ENCODE measurements at regions not wholly inside any gene's neighbourhood (a gene's known extent, or its start where the extent isn't known, plus 50 kb on each side); places are given as distances from the start of the nearest gene placed in this dataset.

- no peak overlapping the region for H3K4me3 ChIP-seq (ENCODE audit: low read length)
- WGBS (ENCODE audit: extremely low coverage, insufficient coverage, low lambda C conversion rate) = no CpG with 5 or more reads among the region's 1 CpG
- no peak overlapping the region for H2AK5ac ChIP-seq (ENCODE audit: low read length)
Observed at GRCh38 chr5:143476601-143477211, 73.2 kb upstream of the NR3C1 start.

DNA sequence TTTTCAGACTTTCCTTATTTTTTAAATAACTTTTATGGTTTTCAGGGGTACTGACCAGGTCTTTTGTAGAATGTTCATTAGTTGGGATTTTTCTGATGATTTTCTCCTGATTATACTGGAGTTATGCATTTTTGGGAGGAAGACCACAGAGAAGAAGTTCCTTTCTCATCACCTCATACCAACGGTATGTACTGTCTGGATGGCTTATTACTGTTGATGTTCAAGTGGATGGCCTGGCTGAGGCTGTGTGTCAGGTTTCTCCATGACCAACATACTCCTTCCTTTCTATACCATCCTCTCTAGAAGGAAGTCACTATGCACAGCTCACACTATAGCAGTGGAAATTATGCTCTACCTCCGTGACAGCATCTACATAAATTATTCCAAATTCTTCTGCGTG, 71.1 kb upstream of the NR3C1 start:
- no peaks in the 10 kb centered on the region for H3K79me1 ChIP-seq (ENCODE audit: low read length)
- H2AK5ac ChIP-seq (ENCODE audit: low read length) = no peak overlapping the region
- no peaks in the 10 kb centered on the region for H3K79me2 ChIP-seq (ENCODE audit: control insufficient read depth, insufficient read depth, low read length)
- no peaks in the 10 kb centered on the region for H3K36me3 ChIP-seq (ENCODE audit: control insufficient read depth, insufficient read depth, low read length)
- WGBS (ENCODE audit: extremely low coverage, insufficient coverage, low lambda C conversion rate) = no CpG with 5 or more reads among the region's 3 CpGs
- H2BK15ac ChIP-seq (replicated peaks; ENCODE audit: low read depth) = no peak overlapping the region
- no peak overlapping the region for H3K27ac ChIP-seq (ENCODE audit: low read depth, low read length)
- H2BK120ac ChIP-seq (ENCODE audit: low read depth, low read length) = no peak overlapping the region
- no peak overlapping the region for H3K4ac ChIP-seq (ENCODE audit: low read depth, low read length)
- no peak for DNase-seq
- no peak overlapping the region for H3K4me2 ChIP-seq (ENCODE audit: low read length)
- no peak overlapping the region for H2BK5ac ChIP-seq (ENCODE audit: low read length)
- H3K56ac ChIP-seq (ENCODE audit: low read length) = no peak overlapping the region
- H3K23ac ChIP-seq (ENCODE audit: low read length) = no peak overlapping the region
- no peak overlapping the region for H3K18ac ChIP-seq (ENCODE audit: low read length)
- no peak overlapping the region for H4K8ac ChIP-seq (ENCODE audit: low read depth, low read length)
- H3K27me3 ChIP-seq (ENCODE audit: insufficient read depth, low read length, poor library complexity) = no peaks in the 10 kb centered on the region
- H3K4me3 ChIP-seq (ENCODE audit: low read length) = no peak overlapping the region
- no peaks in the 10 kb centered on the region for H3K4me1 ChIP-seq (ENCODE audit: control insufficient read depth, low read depth, low read length)
- no peak overlapping the region for H3K9ac ChIP-seq (ENCODE audit: low read length)
- H4K5ac ChIP-seq (ENCODE audit: low read length) = no peak overlapping the region

More at GRCh38 chr5:143476601-143477211, 73.2 kb upstream of the NR3C1 start:
- no peak overlapping the region for H2BK120ac ChIP-seq (ENCODE audit: low read depth, low read length)
- no peaks in the 10 kb centered on the region for H3K4me1 ChIP-seq (ENCODE audit: control insufficient read depth, low read depth, low read length)
- no peak for DNase-seq
- no peak overlapping the region for H3K23ac ChIP-seq (ENCODE audit: low read length)
- no peak overlapping the region for H3K4ac ChIP-seq (ENCODE audit: low read depth, low read length)
- no peak overlapping the region for H2BK15ac ChIP-seq (replicated peaks; ENCODE audit: low read depth)
- H3K79me1 ChIP-seq (ENCODE audit: low read length) = no peaks in the 10 kb centered on the region
- H3K18ac ChIP-seq (ENCODE audit: low read length) = no peak overlapping the region
- no peaks in the 10 kb centered on the region for H3K27me3 ChIP-seq (ENCODE audit: insufficient read depth, low read length, poor library complexity)
- H3K79me2 ChIP-seq (ENCODE audit: control insufficient read depth, insufficient read depth, low read length) = no peaks in the 10 kb centered on the region
- H4K5ac ChIP-seq (ENCODE audit: low read length) = no peak overlapping the region
- H3K4me2 ChIP-seq (ENCODE audit: low read length) = no peak overlapping the region
- H3K27ac ChIP-seq (ENCODE audit: low read depth, low read length) = no peak overlapping the region
- no peak overlapping the region for H2BK5ac ChIP-seq (ENCODE audit: low read length)
- H3K56ac ChIP-seq (ENCODE audit: low read length) = no peak overlapping the region
- H3K9ac ChIP-seq (ENCODE audit: low read length) = no peak overlapping the region
- H3K36me3 ChIP-seq (ENCODE audit: control insufficient read depth, insufficient read depth, low read length) = no peaks in the 10 kb centered on the region
- no peak overlapping the region for H4K8ac ChIP-seq (ENCODE audit: low read depth, low read length)

DNA sequence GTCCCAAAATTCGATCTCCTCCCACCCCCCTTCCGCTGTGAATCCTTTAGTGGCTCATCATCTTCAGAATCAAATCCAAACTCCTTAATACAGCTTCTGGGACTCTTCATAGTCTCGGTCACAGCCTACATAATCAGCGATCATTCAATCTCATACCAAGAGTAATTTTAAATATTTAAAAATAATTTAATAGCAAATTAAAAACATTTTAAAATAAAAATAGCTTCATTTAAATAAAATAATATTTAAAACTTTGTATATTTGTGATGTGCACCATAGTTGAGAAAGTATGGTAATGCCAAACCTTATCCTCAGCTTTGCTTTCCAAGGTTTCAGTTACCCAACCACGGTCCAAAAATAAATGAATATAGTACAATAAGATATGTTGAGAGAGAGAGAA, 70.0 kb upstream of the NR3C1 start:
- Histone ChIP-seq H2BK5ac (ENCODE audit: low read length) (no peak overlapping the region), H3K18ac (ENCODE audit: low read length) (no peak overlapping the region), H3K4me1 (ENCODE audit: control insufficient read depth, low read depth, low read length) (no peaks in the 10 kb centered on the region), H3K23ac (ENCODE audit: low read length) (no peak overlapping the region), H3K79me2 (ENCODE audit: control insufficient read depth, insufficient read depth, low read length) (no peaks in the 10 kb centered on the region), H3K36me3 (ENCODE audit: control insufficient read depth, insufficient read depth, low read length) (no peaks in the 10 kb centered on the region), H2AK5ac (ENCODE audit: low read length) (no peak overlapping the region), H4K8ac (ENCODE audit: low read depth, low read length) (no peak overlapping the region), H3K4ac (ENCODE audit: low read depth, low read length) (no peak overlapping the region), H3K4me2 (ENCODE audit: low read length) (no peak overlapping the region), H3K4me3 (ENCODE audit: low read length) (no peak overlapping the region), H3K27ac (ENCODE audit: low read depth, low read length) (no peak overlapping the region), H2BK120ac (ENCODE audit: low read depth, low read length) (no peak overlapping the region), H2BK15ac (replicated peaks; ENCODE audit: low read depth) (no peak overlapping the region), H3K9ac (ENCODE audit: low read length) (no peak overlapping the region), H4K5ac (ENCODE audit: low read length) (no peak overlapping the region), H3K27me3 (ENCODE audit: insufficient read depth, low read length, poor library complexity) (no peaks in the 10 kb centered on the region), H3K56ac (ENCODE audit: low read length) (no peak overlapping the region), H3K79me1 (ENCODE audit: low read length) (no peaks in the 10 kb centered on the region)
- no peak for DNase-seq
- no CpG with 5 or more reads among the region's 5 CpGs for WGBS (ENCODE audit: extremely low coverage, insufficient coverage, low lambda C conversion rate)

- Histone ChIP-seq H3K18ac (ENCODE audit: low read length) (no peak overlapping the region), H2BK5ac (ENCODE audit: low read length) (no peak overlapping the region), H2BK120ac (ENCODE audit: low read depth, low read length) (no peak overlapping the region), H3K4ac (ENCODE audit: low read depth, low read length) (no peak overlapping the region), H3K9ac (ENCODE audit: low read length) (no peak overlapping the region), H3K79me1 (ENCODE audit: low read length) (no peaks in the 10 kb centered on the region), H3K4me3 (ENCODE audit: low read length) (no peak overlapping the region), H3K36me3 (ENCODE audit: control insufficient read depth, insufficient read depth, low read length) (no peaks in the 10 kb centered on the region), H3K27ac (ENCODE audit: low read depth, low read length) (no peak overlapping the region), H4K8ac (ENCODE audit: low read depth, low read length) (no peak overlapping the region), H3K56ac (ENCODE audit: low read length) (no peak overlapping the region), H2BK15ac (replicated peaks; ENCODE audit: low read depth) (no peak overlapping the region), H3K23ac (ENCODE audit: low read length) (no peak overlapping the region), H3K4me1 (ENCODE audit: control insufficient read depth, low read depth, low read length) (no peaks in the 10 kb centered on the region), H3K4me2 (ENCODE audit: low read length) (no peak overlapping the region), H2AK5ac (ENCODE audit: low read length) (no peak overlapping the region), H3K27me3 (ENCODE audit: insufficient read depth, low read length, poor library complexity) (no peaks in the 10 kb centered on the region), H3K79me2 (ENCODE audit: control insufficient read depth, insufficient read depth, low read length) (no peaks in the 10 kb centered on the region), H4K5ac (ENCODE audit: low read length) (no peak overlapping the region)
- WGBS (ENCODE audit: extremely low coverage, insufficient coverage, low lambda C conversion rate) = no CpG with 5 or more reads among the region's 1 CpG
- DNase-seq = no peak
Observed at GRCh38 chr5:143472576-143472975, 69.1 kb upstream of the NR3C1 start.

DNA sequence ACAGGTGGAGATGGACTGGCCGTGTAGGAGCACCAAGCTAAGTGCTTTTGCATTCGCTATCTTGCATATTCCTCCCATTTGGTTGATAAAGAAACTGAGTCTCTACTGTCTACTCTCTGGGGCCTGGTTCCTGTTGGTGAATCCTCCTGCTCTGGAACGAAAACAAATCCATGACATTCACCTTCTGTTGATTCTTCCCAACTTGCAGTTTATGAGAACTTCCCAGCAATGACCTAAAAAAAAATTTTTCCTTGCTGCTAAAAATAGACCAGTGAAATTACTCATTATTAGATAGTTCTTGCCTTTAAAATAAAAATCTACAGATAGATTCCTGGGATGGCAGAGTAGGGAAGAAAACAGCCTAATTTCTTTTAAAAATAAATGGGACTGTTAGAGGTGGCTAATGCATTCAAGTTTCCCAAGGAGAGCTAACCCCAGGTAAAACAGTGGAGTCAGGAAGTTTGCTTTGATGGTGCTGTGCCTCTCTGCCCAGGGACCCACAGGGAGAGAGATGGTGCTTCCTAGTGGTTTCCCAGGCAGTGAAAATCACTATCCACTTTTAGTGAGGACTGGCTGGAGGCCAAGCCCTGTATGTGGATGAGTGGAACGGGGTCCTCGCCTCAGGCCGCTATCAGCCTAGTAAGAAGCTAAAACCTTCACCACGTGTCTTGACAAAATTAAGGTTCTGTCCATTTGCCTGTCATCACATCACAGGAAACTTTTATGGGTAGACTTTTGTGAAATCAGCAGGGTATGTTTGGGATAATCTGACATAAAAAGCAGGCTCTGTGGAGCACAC, 68.4 kb upstream of the NR3C1 start:
- H4K8ac ChIP-seq (ENCODE audit: low read depth, low read length) = no peak overlapping the region
- no peak overlapping the region for H3K4me3 ChIP-seq (ENCODE audit: low read length)
- no peak overlapping the region for H3K27ac ChIP-seq (ENCODE audit: low read depth, low read length)
- no peak for DNase-seq
- no peaks in the 10 kb centered on the region for H3K4me1 ChIP-seq (ENCODE audit: control insufficient read depth, low read depth, low read length)
- no peak overlapping the region for H3K18ac ChIP-seq (ENCODE audit: low read length)
- no peak overlapping the region for H3K9ac ChIP-seq (ENCODE audit: low read length)
- H4K5ac ChIP-seq (ENCODE audit: low read length) = no peak overlapping the region
- WGBS (ENCODE audit: extremely low coverage, insufficient coverage, low lambda C conversion rate) = no CpG with 5 or more reads among the region's 7 CpGs
- H3K79me1 ChIP-seq (ENCODE audit: low read length) = no peaks in the 10 kb centered on the region
- no peak overlapping the region for H2BK15ac ChIP-seq (replicated peaks; ENCODE audit: low read depth)
- no peak overlapping the region for H3K23ac ChIP-seq (ENCODE audit: low read length)
- H2BK5ac ChIP-seq (ENCODE audit: low read length) = no peak overlapping the region
- no peak overlapping the region for H2BK120ac ChIP-seq (ENCODE audit: low read depth, low read length)
- H3K79me2 ChIP-seq (ENCODE audit: control insufficient read depth, insufficient read depth, low read length) = no peaks in the 10 kb centered on the region
- no peak overlapping the region for H3K56ac ChIP-seq (ENCODE audit: low read length)
- H3K4me2 ChIP-seq (ENCODE audit: low read length) = no peak overlapping the region
- no peak overlapping the region for H3K4ac ChIP-seq (ENCODE audit: low read depth, low read length)
- no peak overlapping the region for H2AK5ac ChIP-seq (ENCODE audit: low read length)
- no peaks in the 10 kb centered on the region for H3K27me3 ChIP-seq (ENCODE audit: insufficient read depth, low read length, poor library complexity)
- no peaks in the 10 kb centered on the region for H3K36me3 ChIP-seq (ENCODE audit: control insufficient read depth, insufficient read depth, low read length)

Data from mesendoderm (in vitro differentiated cells).